HUES64 (cell line): ENCODE measurements at regions not wholly inside any gene's neighbourhood (a gene's known extent, or its start where the extent isn't known, plus 50 kb on each side); places are given as distances from the start of the nearest gene placed in this dataset.

ENCODE experiments used
- H3K27ac ChIP-seq: 2 replicates; pipeline ENCODE4 v1.7.0; 2013; ENCODE audit warnings: low read depth, low read length, inconsistent platforms
- H3K27me3 ChIP-seq: 2 replicates; pipeline ENCODE4 v1.6.1; 2013; ENCODE audit warnings: mild to moderate bottlenecking, low read length; ENCODE audit not compliant: insufficient read depth
- H3K36me3 ChIP-seq: 2 replicates; pipeline ENCODE4 v1.6.1; 2013; ENCODE audit warnings: mild to moderate bottlenecking, low read length; ENCODE audit not compliant: insufficient read depth
- H3K4me1 ChIP-seq: 2 replicates; pipeline ENCODE4 v1.6.1; 2013; ENCODE audit warnings: mild to moderate bottlenecking, low read length, moderate library complexity; ENCODE audit not compliant: insufficient read depth
- H3K4me3 ChIP-seq: 2 replicates; pipeline ENCODE4 v1.5.1; 2013; ENCODE audit warnings: mild to moderate bottlenecking, low read length, moderate library complexity
- H3K9ac ChIP-seq: 2 replicates; pipeline ENCODE4 v1.6.1; 2013; ENCODE audit warnings: mild to moderate bottlenecking, low read depth, low read length
- H3K9me3 ChIP-seq: 2 replicates; pipeline ENCODE4 v1.6.1; 2013; ENCODE audit warnings: low read depth, low read length; ENCODE audit not compliant: insufficient read depth
- WGBS: fragments of 150-250, 120-280 bp; methylation state at CpG from one replicate; pipeline ENCODE4 v1.1.7; 2013; ENCODE audit warnings: missing lambda C conversion rate; 5-methylcytosine and 5-hydroxymethylcytosine counted together

- 41% methylated on average over 4 of the region's 4 CpGs for WGBS
- no peak overlapping the region for H3K4me3 ChIP-seq
These were observed 457.7 kb downstream of the CBLN2 start for GRCh38 chr18:72086421-72086820.

GRCh38 chr18:72075040-72075439 lies 469.1 kb downstream of the CBLN2 start:
- Histone ChIP-seq H3K4me1 (no peaks in the 10 kb centered on the region), H3K9ac (no peak overlapping the region), H3K36me3 (no peaks in the 10 kb centered on the region), H3K4me3 (no peak overlapping the region), H3K9me3 (peaks cover 80% of the 10 kb centered on the region), H3K27me3 (no peaks in the 10 kb centered on the region), H3K27ac (no peak overlapping the region)
- 72% methylated on average over 4 of the region's 4 CpGs for WGBS

More at GRCh38 chr18:72086421-72086820, 457.7 kb downstream of the CBLN2 start:
- no peaks in the 10 kb centered on the region for H3K27me3 ChIP-seq
- peaks cover 85% of the 10 kb centered on the region for H3K9me3 ChIP-seq
- no peaks in the 10 kb centered on the region for H3K36me3 ChIP-seq
- no peak overlapping the region for H3K27ac ChIP-seq
- H3K9ac ChIP-seq = no peak overlapping the region
- H3K4me1 ChIP-seq = no peaks in the 10 kb centered on the region

GRCh38 chr18:72063001-72063400 lies 481.1 kb downstream of the CBLN2 start:
- no peaks in the 10 kb centered on the region for H3K36me3 ChIP-seq
- H3K4me3 ChIP-seq = no peak overlapping the region; the same call in 1 of the 2 replicates
- H3K4me1 ChIP-seq = no peaks in the 10 kb centered on the region
- WGBS = 80% methylated on average over 7 of the region's 7 CpGs
- H3K27ac ChIP-seq = no peak overlapping the region
- H3K9ac ChIP-seq = no peak overlapping the region
- no peaks in the 10 kb centered on the region for H3K27me3 ChIP-seq
- H3K9me3 ChIP-seq = peaks cover 82% of the 10 kb centered on the region

GRCh38 chr18:72058851-72059250 lies 485.3 kb downstream of the CBLN2 start:
- Histone ChIP-seq H3K9ac (no peak overlapping the region), H3K4me3 (no peak overlapping the region), H3K36me3 (no peaks in the 10 kb centered on the region), H3K9me3 (peaks cover 86% of the 10 kb centered on the region), H3K4me1 (no peaks in the 10 kb centered on the region), H3K27ac (no peak overlapping the region), H3K27me3 (no peaks in the 10 kb centered on the region)
- WGBS = 96% methylated on average over 7 of the region's 7 CpGs

GRCh38 chr18:72056171-72056570 lies 488.0 kb downstream of the CBLN2 start:
- Histone ChIP-seq H3K4me3 (no peak overlapping the region), H3K9ac (no peak overlapping the region), H3K9me3 (peaks cover 84% of the 10 kb centered on the region), H3K36me3 (no peaks in the 10 kb centered on the region), H3K27me3 (no peaks in the 10 kb centered on the region), H3K27ac (no peak overlapping the region), H3K4me1 (no peaks in the 10 kb centered on the region)

GRCh38 chr18:72041313-72042032 lies 502.7 kb downstream of the CBLN2 start:
- peaks cover 91% of the 10 kb centered on the region for H3K9me3 ChIP-seq

GRCh38 chr18:72013427-72013850 lies 530.7 kb downstream of the CBLN2 start:
- Histone ChIP-seq H3K9me3 (peaks cover 85% of the 10 kb centered on the region), H3K36me3 (no peaks in the 10 kb centered on the region), H3K27me3 (no peaks in the 10 kb centered on the region), H3K9ac (no peak overlapping the region), H3K4me1 (no peaks in the 10 kb centered on the region), H3K27ac (no peak overlapping the region), H3K4me3 (no peak overlapping the region)
- 74% methylated on average over 4 of the region's 4 CpGs for WGBS

More at GRCh38 chr18:72041313-72042032, 502.7 kb downstream of the CBLN2 start:
- Histone ChIP-seq H3K27ac (no peak overlapping the region), H3K4me3 (no peak overlapping the region), H3K27me3 (no peaks in the 10 kb centered on the region), H3K9ac (no peak overlapping the region), H3K36me3 (no peaks in the 10 kb centered on the region), H3K4me1 (no peaks in the 10 kb centered on the region)
- WGBS = 72% methylated on average over 5 of the region's 7 CpGs

GRCh38 chr18:71998547-71999097 lies 545.5 kb downstream of the CBLN2 start:
- Histone ChIP-seq H3K27me3 (no peaks in the 10 kb centered on the region), H3K9me3 (peaks cover 86% of the 10 kb centered on the region), H3K4me1 (no peaks in the 10 kb centered on the region), H3K36me3 (no peaks in the 10 kb centered on the region), H3K27ac (no peak overlapping the region), H3K4me3 (no peak overlapping the region), H3K9ac (no peak overlapping the region)
- WGBS = 63% methylated on average over 4 of the region's 4 CpGs

GRCh38 chr18:71995904-71996465 lies 548.2 kb downstream of the CBLN2 start:
- Histone ChIP-seq H3K36me3 (no peaks in the 10 kb centered on the region), H3K27ac (no peak overlapping the region), H3K4me1 (no peaks in the 10 kb centered on the region), H3K27me3 (no peaks in the 10 kb centered on the region), H3K9ac (no peak overlapping the region), H3K4me3 (no peak overlapping the region), H3K9me3 (peaks cover 82% of the 10 kb centered on the region)
- 93% methylated on average over 1 of the region's 1 CpG for WGBS

- Histone ChIP-seq H3K4me1 (no peaks in the 10 kb centered on the region), H3K9me3 (peaks cover 79% of the 10 kb centered on the region)
These were observed 549.9 kb downstream of the CBLN2 start for GRCh38 chr18:71994273-71994672.

GRCh38 chr18:71989616-71990015 lies 554.5 kb downstream of the CBLN2 start:
- Histone ChIP-seq H3K27ac (no peak overlapping the region), H3K9me3 (peaks cover 79% of the 10 kb centered on the region), H3K9ac (no peak overlapping the region), H3K4me3 (no peak overlapping the region), H3K27me3 (no peaks in the 10 kb centered on the region), H3K4me1 (no peaks in the 10 kb centered on the region), H3K36me3 (no peaks in the 10 kb centered on the region)
- WGBS = 27% methylated on average over 1 of the region's 1 CpG

More at GRCh38 chr18:71994273-71994672, 549.9 kb downstream of the CBLN2 start:
- Histone ChIP-seq H3K4me3 (no peak overlapping the region), H3K36me3 (no peaks in the 10 kb centered on the region), H3K27me3 (no peaks in the 10 kb centered on the region), H3K27ac (no peak overlapping the region), H3K9ac (no peak overlapping the region)
- no CpG with 5 or more reads among the region's 1 CpG for WGBS
